GM23338 (cell line): ENCODE measurements at regions not wholly inside any gene's neighbourhood (a gene's known extent, or its start where the extent isn't known, plus 50 kb on each side); places are given as distances from the start of the nearest gene placed in this dataset.

Experiments
- ATAC-seq: fragments of 200-7000 bp; cut with Tn5 transposase; 3 replicates; pipeline ENCODE4 v1.9.1; 2020
- DNase-seq: peaks from one replicate; pipeline ENCODE4 v3.0.0-alpha.2; 2015; ENCODE audit warnings: low spot score
- H2AFZ ChIP-seq: fragments of 200-600 bp; sonication (generic); 2 replicates; pipeline ENCODE4 v1.8.0; 2016; ENCODE audit warnings: antibody characterized with exemption, mild to moderate bottlenecking, moderate library complexity
- H3F3A ChIP-seq: fragments of 200-600 bp; sonication (generic); replicated peaks from 2 replicates; pipeline ENCODE4 v1.8.0; 2017; ENCODE audit warnings: antibody characterized with exemption, mixed run types, low read depth
- H3K27ac ChIP-seq: fragments of 200-600 bp; sonication (generic); 2 replicates; pipeline ENCODE4 v1.6.1; 2016; ENCODE audit warnings: low read depth
- H3K27me3 ChIP-seq: fragments of 200-600 bp; sonication (generic); 2 replicates; pipeline ENCODE4 v1.8.0; 2016; ENCODE audit warnings: mild to moderate bottlenecking, mixed run types, moderate library complexity; ENCODE audit not compliant: insufficient read depth
- H3K36me3 ChIP-seq: fragments of 200-600 bp; sonication (generic); 2 replicates; pipeline ENCODE4 v1.8.0; 2016; ENCODE audit warnings: mild to moderate bottlenecking; ENCODE audit not compliant: insufficient read depth
- H3K4me1 ChIP-seq: fragments of 200-600 bp; sonication (generic); 2 replicates; pipeline ENCODE4 v1.8.0; 2016; ENCODE audit warnings: mild to moderate bottlenecking, moderate library complexity; ENCODE audit not compliant: insufficient read depth
- H3K4me2 ChIP-seq: fragments of 200-600 bp; sonication (generic); 2 replicates; pipeline ENCODE4 v1.7.1; 2017; ENCODE audit warnings: mixed run types
- H3K4me3 ChIP-seq: fragments of 200-600 bp; sonication (generic); 2 replicates; pipeline ENCODE4 v1.6.1; 2016; ENCODE audit warnings: mixed run types
- H3K79me2 ChIP-seq: fragments of 200-600 bp; sonication (generic); replicated peaks from 2 replicates; pipeline ENCODE4 v1.8.0; 2017; ENCODE audit warnings: mild to moderate bottlenecking; ENCODE audit not compliant: insufficient read depth
- H3K9me2 ChIP-seq: fragments of 200-600 bp; sonication (generic); 2 replicates; pipeline ENCODE4 v1.8.0; 2017; ENCODE audit not compliant: insufficient read depth
- H4K20me1 ChIP-seq: fragments of 200-600 bp; sonication (generic); replicated peaks from 2 replicates; pipeline ENCODE4 v1.8.0; 2017; ENCODE audit warnings: mild to moderate bottlenecking; ENCODE audit not compliant: insufficient read depth
- H3K27ac Mint-ChIP-seq: 2 replicates; pipeline ENCODE4 v1.8.0; 2020; ENCODE audit warnings: inconsistent platforms, mild to moderate bottlenecking, moderate library complexity, mixed read lengths
- H3K27me3 Mint-ChIP-seq: 3 replicates; pipeline ENCODE4 v1.8.0; 2022; ENCODE audit warnings: low read depth, mild to moderate bottlenecking, moderate library complexity, mixed read lengths, inconsistent platforms; ENCODE audit not compliant: insufficient read depth, poor library complexity
- H3K36me3 Mint-ChIP-seq: 3 replicates; pipeline ENCODE4 v1.8.0; 2021; ENCODE audit warnings: low read depth, mild to moderate bottlenecking, inconsistent platforms, moderate library complexity, mixed read lengths
- H3K4me1 Mint-ChIP-seq: 3 replicates; pipeline ENCODE4 v1.8.0; 2020; ENCODE audit warnings: mild to moderate bottlenecking, inconsistent platforms, mixed read lengths
- H3K4me3 Mint-ChIP-seq: 3 replicates; pipeline ENCODE4 v1.8.0; 2021; ENCODE audit warnings: moderate library complexity, mild to moderate bottlenecking, inconsistent platforms, mixed read lengths
- H3K9me3 Mint-ChIP-seq: 3 replicates; pipeline ENCODE4 v1.8.0; 2020; ENCODE audit warnings: moderate library complexity, mild to moderate bottlenecking, inconsistent platforms, mixed read lengths
- CREB1 ChIP-seq: fragments of 250-450 bp; sonication (Bioruptor Pico); IDR thresholded peaks from 2 replicates; pipeline ENCODE4 v1.5.0; 2020; ENCODE audit warnings: low read depth, mild to moderate bottlenecking, moderate library complexity
- CTCF ChIP-seq, 2 experiments: fragments of 200-600 bp in 1 of 2; sonication (generic) in 1 of 2; conservative IDR thresholded peaks; 2 replicates each; pipeline versions ENCODE4 v1.5.1 to v1.6.1; 2016 to 2017; ENCODE audit warnings: antibody characterized with exemption in 2 of 2, low read depth in 2 of 2, mild to moderate bottlenecking in 2 of 2, moderate library complexity in 1 of 2
- EZH2 ChIP-seq: fragments of 200-600 bp; sonication (generic); IDR thresholded peaks from one replicate; pipeline ENCODE4 v1.8.0; 2017; ENCODE audit warnings: antibody characterized with exemption, mild to moderate bottlenecking, low read depth; ENCODE audit not compliant: unreplicated experiment
- EZH2phosphoT487 ChIP-seq: fragments of 200-600 bp; sonication (generic); IDR thresholded peaks from one replicate; pipeline ENCODE4 v1.8.1; 2018; ENCODE audit warnings: antibody characterized with exemption; ENCODE audit not compliant: unreplicated experiment
- JUNB ChIP-seq: IDR thresholded peaks from one replicate; pipeline ENCODE4 v1.6.1; 2016; ENCODE audit warnings: antibody characterized with exemption; ENCODE audit not compliant: unreplicated experiment
- NANOG ChIP-seq: IDR thresholded peaks from 2 replicates; pipeline ENCODE4 v1.6.1; 2016; ENCODE audit warnings: antibody characterized with exemption, borderline replicate concordance
- POLR2AphosphoS5 ChIP-seq: IDR thresholded peaks from 2 replicates; pipeline ENCODE4 v1.6.1; 2016; ENCODE audit warnings: antibody characterized with exemption, low read depth
- REST ChIP-seq: IDR thresholded peaks from one replicate; pipeline ENCODE4 v1.6.1; 2018; ENCODE audit warnings: antibody characterized with exemption; ENCODE audit not compliant: unreplicated experiment
- STAT1 ChIP-seq: IDR thresholded peaks from one replicate; pipeline ENCODE4 v1.6.1; 2016; ENCODE audit warnings: antibody characterized with exemption; ENCODE audit not compliant: unreplicated experiment
- ZNF114 ChIP-seq: fragments of 250-450 bp; sonication (Bioruptor Pico); IDR thresholded peaks from 2 replicates; pipeline ENCODE4 v1.5.0; 2020; ENCODE audit warnings: mild to moderate bottlenecking, moderate library complexity
- ZNF331 ChIP-seq: fragments of 250-450 bp; sonication (Bioruptor Pico); IDR thresholded peaks from 2 replicates; pipeline ENCODE4 v1.5.0; 2020; ENCODE audit warnings: low read depth, mild to moderate bottlenecking, moderate library complexity
- ZNF462 ChIP-seq: fragments of 250-450 bp; sonication (Bioruptor Pico); IDR thresholded peaks from 2 replicates; pipeline ENCODE4 v1.5.0; 2020; ENCODE audit warnings: mild to moderate bottlenecking, moderate library complexity
- TF ChIP-seq, protein P1 (sequence below): IDR thresholded peaks from 2 replicates; pipeline ENCODE4 v1.6.1; 2016; ENCODE audit warnings: antibody characterized with exemption

- Histone ChIP-seq H3K79me2 (no peaks in the 10 kb centered on the region), H3K27ac (no peak overlapping the region), H3K9me2 (no peaks in the 10 kb centered on the region), H3K4me3 (no peak overlapping the region), H3K4me1 (no peaks in the 10 kb centered on the region), H3K4me2 (no peak overlapping the region), H3K27me3 (no peaks in the 10 kb centered on the region), H2AFZ (no peak overlapping the region), H3K36me3 (no peaks in the 10 kb centered on the region), H4K20me1 (no peaks in the 10 kb centered on the region; the same call in 1 of the 2 replicates), H3F3A (no peaks in the 10 kb centered on the region)
- no peak for ATAC-seq
- no peak for TF ChIP-seq REST
- TF ChIP-seq STAT1 = no peak
- no peak for TF ChIP-seq CTCF (conservative IDR thresholded peaks at IDR 0.05; ENCODE audit: low read depth in 2 of 2)
- TF ChIP-seq ZNF462 (CRISPR knock-in tag) = no peak
- TF ChIP-seq POLR2AphosphoS5 = no peak
- TF ChIP-seq CREB1 (CRISPR knock-in tag) = no peak
- no peak for TF ChIP-seq ZNF331 (CRISPR knock-in tag)
- no peak for TF ChIP-seq NANOG
- TF ChIP-seq, protein P1, sequence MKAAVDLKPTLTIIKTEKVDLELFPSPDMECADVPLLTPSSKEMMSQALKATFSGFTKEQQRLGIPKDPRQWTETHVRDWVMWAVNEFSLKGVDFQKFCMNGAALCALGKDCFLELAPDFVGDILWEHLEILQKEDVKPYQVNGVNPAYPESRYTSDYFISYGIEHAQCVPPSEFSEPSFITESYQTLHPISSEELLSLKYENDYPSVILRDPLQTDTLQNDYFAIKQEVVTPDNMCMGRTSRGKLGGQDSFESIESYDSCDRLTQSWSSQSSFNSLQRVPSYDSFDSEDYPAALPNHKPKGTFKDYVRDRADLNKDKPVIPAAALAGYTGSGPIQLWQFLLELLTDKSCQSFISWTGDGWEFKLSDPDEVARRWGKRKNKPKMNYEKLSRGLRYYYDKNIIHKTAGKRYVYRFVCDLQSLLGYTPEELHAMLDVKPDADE = no peak
- TF ChIP-seq ZNF114 (CRISPR knock-in tag) = no peak
- TF ChIP-seq EZH2 = no peak
- TF ChIP-seq JUNB = no peak
- TF ChIP-seq EZH2phosphoT487 = no peak
- DNase-seq = no peak
- H3K27me3 Mint-ChIP-seq = no peaks in the 10 kb centered on the region
- no peak overlapping the region for H3K27ac Mint-ChIP-seq
- no peaks in the 10 kb centered on the region for H3K36me3 Mint-ChIP-seq
- H3K4me3 Mint-ChIP-seq = no peak overlapping the region
- no peaks in the 10 kb centered on the region for H3K9me3 Mint-ChIP-seq
- no peaks in the 10 kb centered on the region for H3K4me1 Mint-ChIP-seq
These were observed 230.9 kb upstream of the MAGI2 start for GRCh38 chr7:79684384-79684783.
